ENCODE measurements at regions not wholly inside any gene's neighbourhood (a gene's known extent, or its start where the extent isn't known, plus 50 kb on each side); places are given as distances from the start of the nearest gene placed in this dataset.

- H3K27me3 Mint-ChIP-seq (ENCODE audit: low read depth in 3 of 3) = no peaks in the 10 kb centered on the region
- no peak overlapping the region for H3K4me3 Mint-ChIP-seq
- peaks cover 0 to 4% (median 0%) of the 10 kb centered on the region in 6 donors for H3K9me3 Mint-ChIP-seq
- no peak overlapping the region for H3K27ac Mint-ChIP-seq
- no peaks in the 10 kb centered on the region for H3K36me3 Mint-ChIP-seq
- no peak for DNase-seq
- H3K4me1 Mint-ChIP-seq = no peaks in the 10 kb centered on the region
These were observed 55.1 kb upstream of the STARD13 start for GRCh38 chr13:33340631-33341030.

- Mint-ChIP-seq H3K4me3 (no peak overlapping the region), H3K9me3 (peaks cover 0 to 4% (median 0%) of the 10 kb centered on the region in 6 donors), H3K27me3 (ENCODE audit: low read depth in 3 of 3) (peaks cover 0 to 3% (median 0%) of the 10 kb centered on the region in 3 donors), H3K27ac (no peak overlapping the region), H3K4me1 (no peaks in the 10 kb centered on the region), H3K36me3 (no peaks in the 10 kb centered on the region)
- no peak for DNase-seq
These were observed 56.4 kb upstream of the STARD13 start for GRCh38 chr13:33341861-33342452.

GRCh38 chr13:33345842-33346241, 60.3 kb upstream of the STARD13 start:
- no peak overlapping the region for H3K4me3 Mint-ChIP-seq
- DNase-seq = no peak
- no peaks in the 10 kb centered on the region for H3K4me1 Mint-ChIP-seq
- H3K27ac Mint-ChIP-seq = no peak overlapping the region
- H3K9me3 Mint-ChIP-seq = peaks cover 0 to 11% (median 3%) of the 10 kb centered on the region in 6 donors
- H3K36me3 Mint-ChIP-seq = peaks cover 0 to 3% (median 0%) of the 10 kb centered on the region in 3 donors
- H3K27me3 Mint-ChIP-seq (ENCODE audit: low read depth in 3 of 3) = peaks cover 1 to 6% (median 4%) of the 10 kb centered on the region in 3 donors

- no peak for DNase-seq
- H3K27ac Mint-ChIP-seq = no peak overlapping the region
- no peak overlapping the region for H3K4me3 Mint-ChIP-seq
- H3K27me3 Mint-ChIP-seq (ENCODE audit: low read depth in 3 of 3) = peaks cover 6 to 10% (median 6%) of the 10 kb centered on the region in 3 donors
- peaks cover 0 to 12% (median 3%) of the 10 kb centered on the region in 6 donors for H3K9me3 Mint-ChIP-seq
- H3K36me3 Mint-ChIP-seq = peaks cover 0 to 3% (median 0%) of the 10 kb centered on the region in 3 donors
- H3K4me1 Mint-ChIP-seq = no peaks in the 10 kb centered on the region
These were observed 62.3 kb upstream of the STARD13 start for GRCh38 chr13:33347861-33348260.

GRCh38 chr13:33348366-33348765, 62.8 kb upstream of the STARD13 start:
- no peaks in the 10 kb centered on the region for H3K4me1 Mint-ChIP-seq
- H3K36me3 Mint-ChIP-seq = peaks cover 0 to 3% (median 0%) of the 10 kb centered on the region in 3 donors
- H3K27me3 Mint-ChIP-seq (ENCODE audit: low read depth in 3 of 3) = peaks cover 6 to 10% (median 6%) of the 10 kb centered on the region in 3 donors
- H3K27ac Mint-ChIP-seq = no peak overlapping the region
- DNase-seq = no peak
- no peak overlapping the region for H3K4me3 Mint-ChIP-seq
- peaks cover 0 to 12% (median 3%) of the 10 kb centered on the region in 6 donors for H3K9me3 Mint-ChIP-seq

- Mint-ChIP-seq H3K27me3 (ENCODE audit: low read depth in 3 of 3) (peaks cover 6 to 10% (median 6%) of the 10 kb centered on the region in 3 donors), H3K36me3 (peaks cover 0 to 3% (median 0%) of the 10 kb centered on the region in 3 donors), H3K9me3 (peaks cover 0 to 10% (median 2%) of the 10 kb centered on the region in 6 donors), H3K4me3 (no peak overlapping the region), H3K27ac (no peak overlapping the region), H3K4me1 (no peaks in the 10 kb centered on the region)
- DNase-seq = no peak
These were observed 63.9 kb upstream of the STARD13 start for GRCh38 chr13:33349288-33349985.

- DNase-seq = no peak
- peaks cover 0 to 3% (median 0%) of the 10 kb centered on the region in 3 donors for H3K36me3 Mint-ChIP-seq
- H3K27ac Mint-ChIP-seq = no peak overlapping the region
- no peaks in the 10 kb centered on the region for H3K4me1 Mint-ChIP-seq
- peak overlapping the region in 1 of 5 donors; percentile 9 for H3K4me3 Mint-ChIP-seq
- peaks cover 0 to 10% (median 2%) of the 10 kb centered on the region in 6 donors for H3K9me3 Mint-ChIP-seq
- H3K27me3 Mint-ChIP-seq (ENCODE audit: low read depth in 3 of 3) = peaks cover 6 to 10% (median 6%) of the 10 kb centered on the region in 3 donors
These were observed 64.7 kb upstream of the STARD13 start for GRCh38 chr13:33349986-33350826.

GRCh38 chr13:33351319-33351718, 65.8 kb upstream of the STARD13 start:
- Mint-ChIP-seq H3K27ac (no peak overlapping the region), H3K36me3 (peaks cover 0 to 3% (median 0%) of the 10 kb centered on the region in 3 donors), H3K4me3 (no peak overlapping the region), H3K9me3 (peaks cover 0 to 10% (median 2%) of the 10 kb centered on the region in 6 donors), H3K4me1 (no peaks in the 10 kb centered on the region), H3K27me3 (ENCODE audit: low read depth in 3 of 3) (peaks cover 3 to 10% (median 6%) of the 10 kb centered on the region in 3 donors)
- DNase-seq = no peak

GRCh38 chr13:33352041-33352440, 66.5 kb upstream of the STARD13 start:
- Mint-ChIP-seq H3K4me3 (no peak overlapping the region), H3K27ac (no peak overlapping the region), H3K36me3 (peaks cover 0 to 3% (median 0%) of the 10 kb centered on the region in 3 donors), H3K27me3 (ENCODE audit: low read depth in 3 of 3) (peaks cover 3 to 10% (median 6%) of the 10 kb centered on the region in 3 donors), H3K9me3 (peaks cover 0 to 10% (median 2%) of the 10 kb centered on the region in 6 donors), H3K4me1 (no peaks in the 10 kb centered on the region)
- no peak for DNase-seq

- no peak for DNase-seq
- no peak overlapping the region for H3K4me3 Mint-ChIP-seq
- peaks cover 3 to 12% (median 6%) of the 10 kb centered on the region in 3 donors for H3K27me3 Mint-ChIP-seq (ENCODE audit: low read depth in 3 of 3)
- no peak overlapping the region for H3K27ac Mint-ChIP-seq
- no peaks in the 10 kb centered on the region for H3K4me1 Mint-ChIP-seq
- peaks cover 0 to 6% (median 2%) of the 10 kb centered on the region in 6 donors for H3K9me3 Mint-ChIP-seq
- H3K36me3 Mint-ChIP-seq = peaks cover 0 to 3% (median 0%) of the 10 kb centered on the region in 3 donors
These were observed 67.0 kb upstream of the STARD13 start for GRCh38 chr13:33352526-33352925.

- no peak for DNase-seq
- Mint-ChIP-seq H3K4me3 (no peak overlapping the region), H3K27ac (no peak overlapping the region), H3K36me3 (peaks cover 0 to 3% (median 0%) of the 10 kb centered on the region in 3 donors), H3K4me1 (no peaks in the 10 kb centered on the region), H3K27me3 (ENCODE audit: low read depth in 3 of 3) (peaks cover 3 to 12% (median 6%) of the 10 kb centered on the region in 3 donors), H3K9me3 (peaks cover 0 to 6% (median 2%) of the 10 kb centered on the region in 6 donors)
These were observed 67.7 kb upstream of the STARD13 start for GRCh38 chr13:33353210-33353609.

- no peaks in the 10 kb centered on the region for H3K36me3 Mint-ChIP-seq
- H3K4me1 Mint-ChIP-seq = no peaks in the 10 kb centered on the region
- peaks cover 3 to 12% (median 6%) of the 10 kb centered on the region in 3 donors for H3K27me3 Mint-ChIP-seq (ENCODE audit: low read depth in 3 of 3)
- no peak overlapping the region for H3K27ac Mint-ChIP-seq
- H3K4me3 Mint-ChIP-seq = no peak overlapping the region
- peaks cover 0 to 8% (median 2%) of the 10 kb centered on the region in 6 donors for H3K9me3 Mint-ChIP-seq
- DNase-seq = no peak
These were observed 68.1 kb upstream of the STARD13 start for GRCh38 chr13:33353646-33354045.

- H3K9me3 Mint-ChIP-seq = peaks cover 0 to 15% (median 2%) of the 10 kb centered on the region in 6 donors
- no peaks in the 10 kb centered on the region for H3K4me1 Mint-ChIP-seq
- no peaks in the 10 kb centered on the region for H3K36me3 Mint-ChIP-seq
- peaks cover 3 to 10% (median 5%) of the 10 kb centered on the region in 3 donors for H3K27me3 Mint-ChIP-seq (ENCODE audit: low read depth in 3 of 3)
- no peak for DNase-seq
- H3K4me3 Mint-ChIP-seq = no peak overlapping the region
- peak overlapping the region in 1 of 6 donors; percentile 12 for H3K27ac Mint-ChIP-seq
These were observed 69.8 kb upstream of the STARD13 start for GRCh38 chr13:33355201-33355895.

Measured in immature natural killer cell (primary cell).